Uterus (tissue), 3 donors: ENCODE measurements at regions not wholly inside any gene's neighbourhood (a gene's known extent, or its start where the extent isn't known, plus 50 kb on each side); places are given as distances from the start of the nearest gene placed in this dataset.

ENCODE experiments used
- DNase-seq, 2 donors: peaks; one replicate each; pipeline ENCODE4 v3.0.0-alpha.2; 2019 to 2020
- H3K27ac ChIP-seq, 2 donors: fragments of 200-600 bp; sonication (generic); 1 replicate in 1 of 2; 2 replicates in 1 of 2; pipeline ENCODE4 v1.5.1; 2016 to 2018
- H3K27me3 ChIP-seq, 2 donors: fragments of 200-600 bp; sonication (generic); one replicate each; pipeline ENCODE4 v1.5.1; 2018 to 2019; ENCODE audit warnings: control low read depth in 1 of 2
- H3K36me3 ChIP-seq, 2 donors: fragments of 200-600 bp; sonication (generic); one replicate each; pipeline ENCODE4 v1.5.1; 2019; ENCODE audit warnings: control low read depth in 1 of 2
- H3K4me1 ChIP-seq, 2 donors: fragments of 200-600 bp; sonication (generic); one replicate each; pipeline ENCODE4 v1.5.1; 2018 to 2019; ENCODE audit warnings: control low read depth in 1 of 2
- H3K4me3 ChIP-seq, 2 donors: fragments of 200-600 bp; sonication (generic); 1 replicate in 1 of 2; 2 replicates in 1 of 2; pipeline ENCODE4 v1.5.1; 2018 to 2019; ENCODE audit warnings: mild to moderate bottlenecking in 1 of 2
- H3K9me3 ChIP-seq, 2 donors: fragments of 200-600 bp; sonication (generic); one replicate each; pipeline ENCODE4 v1.5.1; 2019; ENCODE audit warnings: control low read depth in 1 of 2
- POLR2A ChIP-seq, 2 donors: fragments of 450-650 bp; IDR thresholded peaks; one replicate each; pipeline ENCODE4 v1.6.1; 2016; ENCODE audit warnings: antibody characterized with exemption in 2 of 2, mild to moderate bottlenecking in 1 of 2, moderate library complexity in 1 of 2
- intact Hi-C: fragments of 100-400 bp; cut with DNase I; formaldehyde crosslinking; loops from one replicate; pipeline ENCODE4 v1.15.1; 2023; ENCODE audit warnings: low total_unique reads
- TF ChIP-seq, protein P1 (sequence below), 4 experiments: fragments of 200-600 bp in 2 of 4; fragments of 450-650 bp in 2 of 4; sonication (generic) in 2 of 4; IDR thresholded peaks; one replicate each; pipeline ENCODE4 v1.5.1; 2016 to 2019; ENCODE audit warnings: antibody characterized with exemption in 4 of 4, mild to moderate bottlenecking in 2 of 4, moderate library complexity in 1 of 4
- donor health status: DM: yes; HTN: yes; CAD: no.

DNA sequence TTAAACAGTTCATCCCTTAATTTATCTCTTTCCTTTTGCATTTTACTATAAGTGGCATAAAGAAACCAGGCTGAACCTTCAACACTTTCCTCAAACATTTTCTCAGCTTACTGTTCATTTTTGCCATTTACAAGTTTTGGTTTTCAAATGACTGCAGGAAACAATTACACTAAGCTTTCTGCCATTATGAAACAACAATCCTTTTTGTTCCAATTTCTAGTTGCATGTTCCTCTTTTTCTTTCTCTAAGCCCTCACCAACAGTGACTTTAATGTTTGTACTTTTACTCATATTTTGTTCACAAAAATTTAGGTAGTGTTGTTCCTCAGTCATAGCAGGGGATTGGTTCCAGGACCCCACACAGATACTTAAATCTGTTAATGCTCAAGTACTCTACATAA is 1526.1 kb downstream of the STIM2 start:
- Histone ChIP-seq H3K27ac (no peak overlapping the region), H3K36me3 (no peaks in the 10 kb centered on the region), H3K4me1 (no peaks in the 10 kb centered on the region), H3K4me3 (no peak overlapping the region), H3K27me3 (no peaks in the 10 kb centered on the region), H3K9me3 (no peaks in the 10 kb centered on the region)
- intact Hi-C loops: no loop called here
- no peak for DNase-seq
- no peak for TF ChIP-seq POLR2A (IDR thresholded peaks at IDR 0.05)
- TF ChIP-seq, protein P1, sequence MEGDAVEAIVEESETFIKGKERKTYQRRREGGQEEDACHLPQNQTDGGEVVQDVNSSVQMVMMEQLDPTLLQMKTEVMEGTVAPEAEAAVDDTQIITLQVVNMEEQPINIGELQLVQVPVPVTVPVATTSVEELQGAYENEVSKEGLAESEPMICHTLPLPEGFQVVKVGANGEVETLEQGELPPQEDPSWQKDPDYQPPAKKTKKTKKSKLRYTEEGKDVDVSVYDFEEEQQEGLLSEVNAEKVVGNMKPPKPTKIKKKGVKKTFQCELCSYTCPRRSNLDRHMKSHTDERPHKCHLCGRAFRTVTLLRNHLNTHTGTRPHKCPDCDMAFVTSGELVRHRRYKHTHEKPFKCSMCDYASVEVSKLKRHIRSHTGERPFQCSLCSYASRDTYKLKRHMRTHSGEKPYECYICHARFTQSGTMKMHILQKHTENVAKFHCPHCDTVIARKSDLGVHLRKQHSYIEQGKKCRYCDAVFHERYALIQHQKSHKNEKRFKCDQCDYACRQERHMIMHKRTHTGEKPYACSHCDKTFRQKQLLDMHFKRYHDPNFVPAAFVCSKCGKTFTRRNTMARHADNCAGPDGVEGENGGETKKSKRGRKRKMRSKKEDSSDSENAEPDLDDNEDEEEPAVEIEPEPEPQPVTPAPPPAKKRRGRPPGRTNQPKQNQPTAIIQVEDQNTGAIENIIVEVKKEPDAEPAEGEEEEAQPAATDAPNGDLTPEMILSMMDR (IDR thresholded peaks at IDR 0.05): no peak

DNA sequence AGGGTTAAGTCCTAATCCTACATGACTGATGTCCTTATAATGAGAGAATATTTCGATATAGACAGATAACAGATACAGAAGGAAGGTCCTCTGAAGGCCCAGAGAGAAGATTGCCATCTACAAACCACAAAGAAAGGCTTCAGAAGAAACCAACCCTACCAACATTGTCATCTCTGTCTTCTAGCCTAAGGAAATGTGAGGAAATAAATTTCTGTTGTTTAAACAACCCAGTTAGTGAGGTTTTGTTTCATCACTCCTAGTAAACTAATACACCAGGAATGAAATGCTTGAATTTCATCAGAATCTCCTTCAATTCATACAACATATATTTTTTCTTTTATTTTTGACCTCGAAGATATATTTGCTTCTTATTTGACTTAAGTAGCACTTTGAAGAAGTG is 1527.8 kb downstream of the STIM2 start:
- no peaks in the 10 kb centered on the region for H3K4me1 ChIP-seq
- intact Hi-C loops: no loop called here
- TF ChIP-seq POLR2A (IDR thresholded peaks at IDR 0.05): no peak
- TF ChIP-seq, protein P1 (IDR thresholded peaks at IDR 0.05): no peak
- H3K27ac ChIP-seq: no peak overlapping the region
- H3K4me3 ChIP-seq: no peak overlapping the region
- no peaks in the 10 kb centered on the region for H3K36me3 ChIP-seq
- no peak for DNase-seq
- H3K27me3 ChIP-seq: no peaks in the 10 kb centered on the region
- no peaks in the 10 kb centered on the region for H3K9me3 ChIP-seq

DNA sequence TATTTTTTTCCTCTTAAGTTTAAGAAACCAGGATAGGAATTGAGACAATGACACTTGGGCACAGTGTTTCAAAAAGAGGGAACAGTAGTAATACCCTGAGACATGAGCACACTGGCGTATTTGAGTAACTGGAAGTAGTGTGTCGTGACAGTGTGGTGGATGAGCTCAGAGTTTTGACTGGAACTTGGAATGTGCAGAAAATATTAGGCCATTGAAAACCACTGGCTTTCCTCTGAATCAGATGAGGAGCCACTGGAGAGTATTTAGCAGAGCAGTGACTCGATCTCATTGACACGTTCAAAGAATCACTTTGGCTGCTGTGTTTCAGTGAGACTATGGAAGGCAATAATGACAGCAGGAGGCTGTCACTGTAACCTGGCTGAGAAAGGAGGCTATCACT is 1531.2 kb downstream of the STIM2 start:
- no peak for DNase-seq
- Histone ChIP-seq H3K36me3 (no peaks in the 10 kb centered on the region), H3K27me3 (no peaks in the 10 kb centered on the region), H3K27ac (no peak overlapping the region), H3K4me1 (no peaks in the 10 kb centered on the region), H3K9me3 (no peaks in the 10 kb centered on the region), H3K4me3 (no peak overlapping the region)
- TF ChIP-seq, protein P1 (IDR thresholded peaks at IDR 0.05): no peak
- TF ChIP-seq POLR2A (IDR thresholded peaks at IDR 0.05): no peak
- intact Hi-C loops: no loop called here

DNA sequence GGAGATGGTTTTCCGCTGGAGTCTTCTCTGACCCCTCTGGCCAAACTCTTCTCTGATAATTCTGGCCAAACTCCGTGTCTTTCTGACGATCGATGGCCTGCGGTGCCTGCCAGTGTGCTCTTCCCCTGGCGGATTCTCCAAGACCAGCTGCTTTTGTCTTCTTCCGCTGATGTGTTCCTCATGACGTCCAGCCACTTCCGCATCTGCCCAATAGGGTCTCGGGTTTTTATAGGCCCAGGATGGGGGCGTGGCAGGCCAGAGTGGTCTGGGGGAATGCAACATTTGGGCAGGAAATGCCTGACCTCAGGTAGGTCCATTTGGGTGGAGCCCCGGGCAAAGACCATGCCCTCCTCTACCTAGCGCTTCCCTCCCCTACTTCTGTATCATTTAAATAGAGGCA is 1542.1 kb downstream of the STIM2 start:
- H3K4me1 ChIP-seq: no peaks in the 10 kb centered on the region
- intact Hi-C loops: no loop called here

DNA sequence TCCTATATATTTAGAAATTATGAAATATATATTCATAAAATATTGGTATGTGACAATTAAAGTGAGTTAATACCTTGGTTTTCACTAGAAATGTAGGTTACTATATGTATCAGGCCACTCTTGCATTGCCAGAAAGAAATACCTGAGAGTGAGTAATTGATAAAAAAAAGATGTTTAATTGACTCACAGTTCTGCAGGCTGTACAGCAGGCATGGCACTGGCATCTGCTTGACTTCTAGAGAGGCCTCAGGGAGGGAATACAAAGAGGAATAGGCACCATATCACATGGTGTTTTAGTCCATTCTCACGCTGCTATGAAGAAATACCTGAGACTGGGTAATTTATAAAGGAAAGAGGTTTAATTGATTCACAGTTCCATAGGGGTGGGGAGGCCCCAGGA is 1560.6 kb downstream of the STIM2 start:
- TF ChIP-seq, protein P1 (IDR thresholded peaks at IDR 0.05): no peak
- no peak for TF ChIP-seq POLR2A (IDR thresholded peaks at IDR 0.05)
- H3K4me1 ChIP-seq: no peaks in the 10 kb centered on the region
- no peak for DNase-seq
- H3K27ac ChIP-seq: no peak overlapping the region
- intact Hi-C loops: no loop called here
- H3K27me3 ChIP-seq: no peaks in the 10 kb centered on the region
- H3K9me3 ChIP-seq: no peaks in the 10 kb centered on the region
- no peaks in the 10 kb centered on the region for H3K36me3 ChIP-seq
- H3K4me3 ChIP-seq: no peak overlapping the region

More for the DNA sequence above, 1542.1 kb downstream of the STIM2 start:
- no peaks in the 10 kb centered on the region for H3K36me3 ChIP-seq
- no peak for DNase-seq
- H3K27me3 ChIP-seq: no peaks in the 10 kb centered on the region
- H3K27ac ChIP-seq: no peak overlapping the region
- H3K4me3 ChIP-seq: no peak overlapping the region
- no peak for TF ChIP-seq POLR2A (IDR thresholded peaks at IDR 0.05)
- TF ChIP-seq, protein P1 (IDR thresholded peaks at IDR 0.05): no peak
- H3K9me3 ChIP-seq: no peaks in the 10 kb centered on the region
